ENCODE measurements at regions not wholly inside any gene's neighbourhood (a gene's known extent, or its start where the extent isn't known, plus 50 kb on each side); places are given as distances from the start of the nearest gene placed in this dataset.
"Not testable (repeated sequence)": the region's sequence is repeated elsewhere in the genome, so short reads cannot be mapped to it uniquely, and the experiment has no call there.

DNA sequence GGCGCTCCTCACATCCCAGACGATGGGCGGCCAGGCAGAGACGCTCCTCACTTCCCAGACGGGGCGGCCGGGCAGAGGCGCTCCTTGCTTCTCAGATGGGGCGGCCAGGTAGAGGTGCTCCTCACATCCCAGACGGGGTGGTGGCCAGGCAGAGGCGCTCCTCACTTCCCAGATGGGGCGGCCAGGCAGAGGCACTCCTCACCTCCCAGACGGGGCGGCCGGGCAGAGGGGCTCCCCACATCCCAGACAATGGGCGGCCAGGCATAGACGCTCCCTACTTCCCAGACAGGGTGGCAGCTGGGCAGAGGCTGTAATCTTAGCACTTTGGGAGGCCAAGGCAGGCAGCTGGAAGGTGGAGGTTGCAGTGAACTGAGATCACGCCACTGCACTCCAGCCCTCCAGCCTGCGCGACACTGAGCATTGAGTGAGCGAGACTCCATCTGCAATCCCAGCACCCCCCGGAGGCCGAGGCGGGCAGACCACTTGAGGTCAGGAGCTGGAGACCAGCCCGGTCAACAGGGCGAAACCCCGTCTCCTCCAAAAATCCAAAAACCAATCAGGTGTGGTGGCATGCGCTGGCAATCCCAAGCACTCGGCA, 833.7 kb upstream of the RAG2 start:
- TF ChIP-seq, protein P1, sequence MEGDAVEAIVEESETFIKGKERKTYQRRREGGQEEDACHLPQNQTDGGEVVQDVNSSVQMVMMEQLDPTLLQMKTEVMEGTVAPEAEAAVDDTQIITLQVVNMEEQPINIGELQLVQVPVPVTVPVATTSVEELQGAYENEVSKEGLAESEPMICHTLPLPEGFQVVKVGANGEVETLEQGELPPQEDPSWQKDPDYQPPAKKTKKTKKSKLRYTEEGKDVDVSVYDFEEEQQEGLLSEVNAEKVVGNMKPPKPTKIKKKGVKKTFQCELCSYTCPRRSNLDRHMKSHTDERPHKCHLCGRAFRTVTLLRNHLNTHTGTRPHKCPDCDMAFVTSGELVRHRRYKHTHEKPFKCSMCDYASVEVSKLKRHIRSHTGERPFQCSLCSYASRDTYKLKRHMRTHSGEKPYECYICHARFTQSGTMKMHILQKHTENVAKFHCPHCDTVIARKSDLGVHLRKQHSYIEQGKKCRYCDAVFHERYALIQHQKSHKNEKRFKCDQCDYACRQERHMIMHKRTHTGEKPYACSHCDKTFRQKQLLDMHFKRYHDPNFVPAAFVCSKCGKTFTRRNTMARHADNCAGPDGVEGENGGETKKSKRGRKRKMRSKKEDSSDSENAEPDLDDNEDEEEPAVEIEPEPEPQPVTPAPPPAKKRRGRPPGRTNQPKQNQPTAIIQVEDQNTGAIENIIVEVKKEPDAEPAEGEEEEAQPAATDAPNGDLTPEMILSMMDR (IDR thresholded peaks at IDR 0.05), result not testable (repeated sequence)
- TF ChIP-seq POLR2A (IDR thresholded peaks at IDR 0.05), result not testable (repeated sequence)
